GM19372 (cell line): ENCODE measurements at regions not wholly inside any gene's neighbourhood (a gene's known extent, or its start where the extent isn't known, plus 50 kb on each side); places are given as distances from the start of the nearest gene placed in this dataset.
A peak's percentile ranks its signal among the peaks of the same experiment; 100 is the strongest.

ENCODE experiments used
- ATAC-seq: cut with Tn5 transposase; IDR thresholded peaks from one replicate; pipeline ENCODE4 v1.9.1; 2021; ENCODE audit warnings: mild to moderate bottlenecking, low read depth, moderate library complexity; ENCODE audit not compliant: unreplicated experiment

DNA sequence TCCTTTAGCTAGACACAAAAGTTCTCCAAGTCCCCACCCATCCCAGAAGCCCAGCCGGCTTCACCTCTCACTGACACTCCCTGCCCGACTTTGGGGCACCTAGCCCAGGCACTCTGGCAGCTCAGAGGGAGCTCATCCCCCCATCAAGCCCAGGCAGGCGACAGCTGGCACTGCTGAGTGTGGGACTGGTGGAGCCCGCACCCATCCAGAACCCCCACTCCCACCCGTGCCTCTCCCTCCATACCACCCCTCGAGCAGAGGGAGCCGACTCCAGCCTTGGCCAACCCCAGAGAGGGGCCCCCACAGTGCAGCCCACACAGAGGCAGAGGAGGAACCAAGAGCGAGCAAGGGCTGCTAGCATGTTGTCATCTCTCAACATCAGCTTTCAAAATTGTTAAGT lies 658.6 kb downstream of the AMY1C start:
- ATAC-seq = no peak

DNA sequence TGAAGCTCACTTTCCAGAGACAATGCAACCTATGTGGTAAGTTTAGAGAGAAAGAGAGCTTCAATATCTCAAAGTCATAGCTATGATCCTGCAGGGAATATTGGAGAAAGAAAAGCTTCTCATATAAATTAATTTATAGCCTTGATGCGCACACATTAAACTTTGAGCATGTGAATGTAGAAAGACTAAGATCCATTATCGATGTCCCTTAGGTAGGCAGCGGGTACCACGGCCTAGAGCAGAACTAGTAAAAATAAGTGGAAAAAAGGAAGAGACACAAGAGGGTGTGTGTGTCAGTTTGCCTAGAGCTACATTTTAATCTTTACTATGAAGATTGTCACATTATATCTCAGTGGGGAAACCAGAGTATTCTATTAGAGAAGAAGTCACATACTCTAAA lies 685.6 kb downstream of the AMY1C start:
- ATAC-seq = no peak

DNA sequence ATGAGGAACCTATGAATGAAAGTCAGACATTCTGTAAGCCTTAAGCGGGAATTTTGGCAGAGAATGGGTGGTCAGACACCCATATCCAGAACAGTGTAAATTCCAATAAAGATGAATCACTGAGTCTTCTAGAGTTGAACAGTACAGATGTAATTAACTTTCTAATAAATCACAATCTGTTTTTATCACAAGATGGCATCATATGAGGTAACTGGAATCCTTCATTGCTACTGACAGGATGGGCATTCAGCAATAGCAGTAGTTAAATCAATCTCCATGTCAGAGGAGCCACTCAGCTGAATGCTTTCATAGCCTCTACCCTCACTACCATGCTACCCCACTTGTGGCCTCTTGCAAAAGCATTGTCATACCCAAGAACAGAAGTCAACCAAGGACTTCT lies 690.3 kb downstream of the AMY1C start:
- no peak for ATAC-seq

GRCh38 chr1:104456724-104457123 lies 707.0 kb downstream of the AMY1C start:
- no peak for ATAC-seq

DNA sequence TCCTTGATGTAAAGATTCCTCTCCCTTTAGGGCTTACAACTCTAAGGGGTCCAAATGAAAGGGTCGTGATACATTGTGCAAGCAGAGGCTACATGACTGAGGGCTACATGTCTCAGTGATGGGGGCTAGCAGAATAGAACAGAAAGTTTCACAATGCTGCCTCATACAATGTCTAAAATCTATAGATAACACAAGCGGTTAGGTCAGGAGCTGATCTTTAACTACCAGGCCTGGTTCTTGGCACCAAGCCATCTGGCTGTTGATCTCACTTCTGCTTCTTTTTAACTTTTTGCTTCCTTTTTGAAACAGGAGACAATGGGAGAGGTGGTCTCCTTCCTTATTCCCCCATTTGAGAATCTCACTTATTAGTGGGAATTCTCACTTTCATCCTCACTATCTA lies 710.2 kb downstream of the AMY1C start:
- ATAC-seq = no peak

DNA sequence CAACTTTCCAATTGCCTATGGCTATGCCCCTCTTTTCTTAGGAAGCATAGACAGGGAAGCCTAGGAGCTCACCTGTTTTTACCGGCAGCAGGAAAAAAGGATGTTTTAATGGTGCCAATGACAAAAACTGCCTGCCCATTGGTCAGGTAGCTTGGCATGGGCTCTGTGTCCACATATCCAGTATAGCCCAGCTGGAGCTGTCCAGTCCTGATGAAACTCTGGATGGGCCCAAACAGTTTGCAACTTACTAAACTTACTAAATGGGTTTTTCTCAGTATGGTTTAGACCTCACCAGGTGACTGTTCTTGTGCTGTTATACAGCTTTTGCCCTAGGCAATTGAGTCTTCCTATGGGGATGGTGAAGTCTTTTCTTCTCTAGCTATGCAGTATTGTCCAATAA lies 711.2 kb downstream of the AMY1C start:
- no peak for ATAC-seq

DNA sequence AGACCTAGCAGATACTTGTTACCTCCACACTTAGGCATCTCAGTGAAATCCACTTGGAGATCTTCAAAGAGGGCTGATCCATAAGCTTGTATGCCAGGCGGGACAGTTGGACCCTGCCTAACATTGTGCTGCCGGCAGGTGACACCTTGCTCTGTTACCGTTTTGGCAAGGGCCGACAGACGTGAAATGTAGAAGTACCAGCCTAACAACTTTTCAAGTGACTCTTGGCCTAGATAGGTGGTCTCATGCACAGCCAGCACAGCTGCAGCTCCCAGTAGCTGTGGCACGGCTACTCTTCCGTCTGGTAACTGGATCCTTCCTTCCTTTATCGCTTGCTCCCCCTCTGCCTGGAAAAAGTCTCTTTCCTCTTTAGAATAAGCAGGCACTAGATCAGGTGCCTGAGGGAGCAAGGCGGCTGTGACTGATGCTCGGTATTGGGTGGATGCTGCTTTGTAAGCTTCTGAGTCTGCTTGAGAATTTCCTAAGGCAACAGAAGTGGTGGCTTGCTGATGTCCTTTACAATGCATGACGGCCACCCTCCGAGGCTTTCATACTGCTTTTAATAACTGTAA lies 713.5 kb downstream of the AMY1C start:
- no peak for ATAC-seq

- ATAC-seq = no peak
Measured at GRCh38 chr1:104466068-104466467, 716.4 kb downstream of the AMY1C start.

DNA sequence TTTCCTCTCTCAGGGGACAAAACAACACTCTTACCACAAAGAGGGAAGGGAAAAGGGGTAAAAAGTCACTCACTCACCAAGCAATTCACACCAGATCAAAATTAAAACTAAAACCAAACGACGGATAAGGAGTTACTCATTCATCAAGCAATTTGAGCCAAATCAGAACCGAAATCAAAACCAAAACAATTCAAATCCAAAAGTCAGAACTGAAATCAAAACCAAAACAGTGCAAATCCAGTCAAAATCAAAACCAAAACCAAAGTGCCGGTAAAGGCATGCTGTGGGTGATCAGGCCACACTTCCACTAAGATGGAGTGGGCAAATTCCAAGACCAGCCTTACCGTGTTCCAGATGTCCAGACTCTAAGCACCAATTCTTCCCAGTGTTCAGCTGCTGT lies 717.9 kb downstream of the AMY1C start:
- peak; percentile 46 for ATAC-seq

GRCh38 chr1:104468282-104468681 lies 718.6 kb downstream of the AMY1C start:
- ATAC-seq = peak; percentile 63

- no peak for ATAC-seq
Measured at GRCh38 chr1:104476126-104476525, 726.4 kb downstream of the AMY1C start.

- ATAC-seq = no peak
Measured at GRCh38 chr1:104488296-104489015, 738.8 kb downstream of the AMY1C start.

- no peak for ATAC-seq
Measured at GRCh38 chr1:104526158-104526795, 776.6 kb downstream of the AMY1C start.

- no peak for ATAC-seq
Measured at GRCh38 chr1:104531990-104532389, 782.3 kb downstream of the AMY1C start.

GRCh38 chr1:104574620-104575019 lies 824.9 kb downstream of the AMY1C start:
- no peak for ATAC-seq

DNA sequence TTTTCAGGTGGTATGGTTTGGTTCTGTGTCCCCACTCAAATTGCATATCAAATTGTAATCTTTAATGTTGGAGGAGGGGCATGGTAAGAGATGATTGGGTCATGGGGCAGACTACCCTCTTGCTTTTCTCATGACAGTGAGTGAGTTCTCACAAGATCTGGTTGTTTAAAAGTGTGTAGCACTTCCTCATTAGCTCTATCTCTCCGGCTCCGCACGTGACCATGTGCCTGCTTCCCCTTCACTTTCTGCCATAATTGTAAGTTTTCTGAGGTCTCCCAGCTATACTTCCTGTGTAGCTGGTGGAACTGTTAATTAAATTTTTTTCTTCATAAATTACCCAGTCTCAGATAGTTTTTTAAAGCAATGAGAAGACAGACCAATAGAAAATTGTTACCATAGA lies 843.2 kb downstream of the AMY1C start:
- peak; percentile 37 for ATAC-seq

DNA sequence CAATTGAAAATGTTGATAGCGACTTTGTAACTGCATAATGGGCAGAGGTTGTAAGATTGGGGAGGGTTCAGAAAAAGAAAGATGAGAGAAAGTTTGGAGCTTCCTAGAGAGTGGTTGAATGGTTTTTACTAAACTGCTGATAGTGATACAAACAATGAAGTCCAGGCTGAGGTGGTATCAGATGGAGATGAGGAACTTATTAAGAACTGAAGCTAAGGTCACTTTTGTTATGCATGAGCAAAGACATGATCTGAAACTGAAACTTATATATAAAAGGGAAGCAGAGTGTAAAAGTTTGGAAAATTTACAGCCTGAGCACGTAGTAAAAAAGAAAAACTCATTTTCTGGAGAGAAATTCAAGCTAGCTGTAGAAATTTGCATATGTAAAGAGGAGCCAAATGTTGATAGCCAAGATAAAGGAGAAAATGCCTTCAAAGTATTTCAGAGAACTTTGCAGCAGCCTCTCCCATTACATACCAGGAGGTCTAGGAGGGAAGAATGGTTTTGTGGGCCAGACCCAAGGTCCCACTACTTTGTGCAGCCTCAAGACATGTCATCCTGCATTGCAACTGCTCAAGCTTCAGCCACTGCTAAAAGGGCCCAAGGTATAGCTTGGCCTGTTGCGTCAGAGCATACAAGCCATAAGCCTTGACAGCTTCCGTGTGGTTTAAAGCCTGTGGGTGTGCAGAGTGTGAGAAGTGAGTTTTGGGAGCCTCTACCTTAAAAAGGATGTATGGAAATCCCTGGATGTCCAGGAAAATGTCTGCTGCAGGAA lies 843.9 kb downstream of the AMY1C start:
- ATAC-seq = peak; percentile 68

DNA sequence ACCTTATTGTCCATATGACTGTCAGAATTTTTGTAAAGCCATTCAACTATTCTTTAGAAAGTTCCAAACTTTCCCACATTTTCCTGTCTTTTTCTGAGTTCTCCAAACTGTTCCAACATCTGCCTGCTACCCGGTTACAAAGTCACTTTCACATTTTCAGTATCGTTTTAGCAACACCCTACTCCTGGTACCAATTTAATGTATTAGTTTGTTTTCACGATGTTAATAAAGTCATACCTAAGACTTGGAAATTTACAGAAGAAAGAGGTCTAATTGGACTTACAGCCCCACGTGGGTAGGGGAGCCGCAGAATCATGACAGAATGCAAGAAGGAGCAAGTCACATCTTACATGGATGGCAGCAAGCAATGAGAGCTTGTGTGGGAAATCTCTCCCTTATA lies 867.8 kb downstream of the AMY1C start:
- ATAC-seq = no peak

GRCh38 chr1:104621221-104621620 lies 871.5 kb downstream of the AMY1C start:
- no peak for ATAC-seq

DNA sequence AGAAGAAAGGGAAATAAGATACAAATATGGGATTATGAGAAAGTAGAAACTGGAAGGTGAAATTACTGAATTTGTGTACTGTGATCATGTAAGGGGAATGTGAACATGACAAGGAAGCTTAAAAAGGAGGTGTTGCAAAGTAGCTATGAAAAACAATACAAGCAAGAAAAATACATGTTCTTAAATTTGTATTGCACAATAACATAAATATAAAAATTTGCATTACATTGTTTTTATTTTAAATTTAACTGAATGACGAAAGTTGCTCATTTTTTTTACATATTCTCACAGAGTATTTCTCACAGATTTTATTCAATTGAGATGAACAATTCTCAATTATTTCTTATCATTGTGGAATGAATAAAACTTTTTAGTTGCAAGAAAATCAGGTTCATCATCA lies 874.8 kb downstream of the AMY1C start:
- no peak for ATAC-seq

DNA sequence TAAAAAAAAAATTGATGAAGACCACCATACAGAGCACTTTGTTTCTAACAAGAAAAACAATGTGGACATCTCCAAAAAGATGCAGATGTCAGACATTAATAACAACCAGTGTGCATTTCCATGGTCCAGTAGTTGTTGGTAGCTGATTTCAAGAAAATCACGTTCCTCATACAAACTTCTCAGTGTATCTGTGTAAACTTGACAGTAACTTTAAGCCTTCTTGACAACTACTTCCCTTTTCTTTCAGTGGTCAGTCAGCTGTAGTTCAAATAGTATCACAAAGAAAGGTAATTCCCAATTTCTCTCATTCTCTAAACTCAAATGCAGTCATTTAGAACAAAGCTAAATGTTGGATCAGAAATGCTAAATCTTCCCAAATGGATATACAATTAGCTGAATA lies 879.9 kb downstream of the AMY1C start:
- no peak for ATAC-seq
